Ishikawa (cell line): ENCODE measurements at regions not wholly inside any gene's neighbourhood (a gene's known extent, or its start where the extent isn't known, plus 50 kb on each side); places are given as distances from the start of the nearest gene placed in this dataset.

Experiments used
- CEBPB ChIP-seq: IDR thresholded peaks from 2 replicates; pipeline ENCODE4 v1.6.1; 2012
- CREB1 ChIP-seq: IDR thresholded peaks from 2 replicates; pipeline ENCODE4 v1.6.1; 2012; ENCODE audit warnings: low read depth
- EGR1 ChIP-seq: IDR thresholded peaks from 2 replicates; pipeline ENCODE4 v1.6.1; 2012
- EP300 ChIP-seq: IDR thresholded peaks from 2 replicates; pipeline ENCODE4 v1.6.1; 2012; ENCODE audit warnings: borderline replicate concordance
- FOXM1 ChIP-seq: IDR thresholded peaks from 2 replicates; pipeline ENCODE4 v1.6.1; 2012; ENCODE audit warnings: low read depth, borderline replicate concordance
- NFIC ChIP-seq: IDR thresholded peaks from 2 replicates; pipeline ENCODE4 v1.6.1; 2012
- RAD21 ChIP-seq: IDR thresholded peaks from 2 replicates; pipeline ENCODE4 v1.6.1; 2012; ENCODE audit warnings: low read depth
- TAF1 ChIP-seq: IDR thresholded peaks from 2 replicates; pipeline ENCODE4 v1.6.1; 2012; ENCODE audit warnings: low read depth, mild to moderate bottlenecking
- TCF12 ChIP-seq: IDR thresholded peaks from 2 replicates; pipeline ENCODE4 v1.6.1; 2012; ENCODE audit warnings: low read depth
- TEAD4 ChIP-seq: IDR thresholded peaks from 2 replicates; pipeline ENCODE4 v1.6.1; 2012
- YY1 ChIP-seq: IDR thresholded peaks from 2 replicates; pipeline ENCODE4 v1.6.1; 2012; ENCODE audit warnings: low read depth
- ZBTB7A ChIP-seq: IDR thresholded peaks from 2 replicates; pipeline ENCODE4 v1.6.1; 2012; ENCODE audit warnings: low read depth
- TF ChIP-seq, protein P1 (sequence below): IDR thresholded peaks from 2 replicates; pipeline ENCODE4 v1.6.1; 2012
- TF ChIP-seq, protein P2 (sequence below): IDR thresholded peaks from 2 replicates; pipeline ENCODE4 v1.6.1; 2012
- TF ChIP-seq, protein P3 (sequence below): IDR thresholded peaks from 2 replicates; pipeline ENCODE4 v1.6.1; 2012; ENCODE audit warnings: low read depth, mild to moderate bottlenecking

DNA sequence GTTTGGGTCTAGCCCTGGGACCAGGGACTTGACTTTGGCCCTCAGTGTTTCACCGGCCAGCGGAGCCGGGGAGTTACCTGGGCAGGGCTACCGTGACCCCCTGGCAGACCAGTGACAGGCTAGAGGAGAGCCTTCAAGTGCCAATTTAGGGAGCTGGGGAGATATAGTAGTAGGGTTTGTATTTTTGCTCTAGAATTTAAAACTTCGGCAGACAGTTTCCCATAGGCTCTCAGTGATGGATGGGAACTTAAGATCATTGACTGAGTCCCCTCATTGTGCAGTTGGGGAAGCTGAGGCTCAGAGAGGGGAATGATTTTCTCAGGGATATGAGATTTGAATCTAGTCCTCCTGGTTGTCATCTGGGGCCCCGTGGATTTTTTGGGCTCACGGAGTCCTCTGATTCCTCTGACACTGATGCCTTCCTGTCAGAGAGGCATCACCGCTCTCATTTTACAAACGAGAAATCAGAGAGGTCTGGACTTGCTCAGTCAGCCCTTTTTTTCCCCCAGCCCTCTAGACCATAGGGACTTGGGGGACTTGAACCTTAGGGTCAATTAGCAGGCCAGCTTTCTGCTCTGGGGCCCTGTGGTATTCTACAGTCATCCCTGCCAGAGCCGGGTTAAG is 58.3 kb upstream of the ACOT11 start:
- TF ChIP-seq EGR1 (no peak), RAD21 (no peak)

DNA sequence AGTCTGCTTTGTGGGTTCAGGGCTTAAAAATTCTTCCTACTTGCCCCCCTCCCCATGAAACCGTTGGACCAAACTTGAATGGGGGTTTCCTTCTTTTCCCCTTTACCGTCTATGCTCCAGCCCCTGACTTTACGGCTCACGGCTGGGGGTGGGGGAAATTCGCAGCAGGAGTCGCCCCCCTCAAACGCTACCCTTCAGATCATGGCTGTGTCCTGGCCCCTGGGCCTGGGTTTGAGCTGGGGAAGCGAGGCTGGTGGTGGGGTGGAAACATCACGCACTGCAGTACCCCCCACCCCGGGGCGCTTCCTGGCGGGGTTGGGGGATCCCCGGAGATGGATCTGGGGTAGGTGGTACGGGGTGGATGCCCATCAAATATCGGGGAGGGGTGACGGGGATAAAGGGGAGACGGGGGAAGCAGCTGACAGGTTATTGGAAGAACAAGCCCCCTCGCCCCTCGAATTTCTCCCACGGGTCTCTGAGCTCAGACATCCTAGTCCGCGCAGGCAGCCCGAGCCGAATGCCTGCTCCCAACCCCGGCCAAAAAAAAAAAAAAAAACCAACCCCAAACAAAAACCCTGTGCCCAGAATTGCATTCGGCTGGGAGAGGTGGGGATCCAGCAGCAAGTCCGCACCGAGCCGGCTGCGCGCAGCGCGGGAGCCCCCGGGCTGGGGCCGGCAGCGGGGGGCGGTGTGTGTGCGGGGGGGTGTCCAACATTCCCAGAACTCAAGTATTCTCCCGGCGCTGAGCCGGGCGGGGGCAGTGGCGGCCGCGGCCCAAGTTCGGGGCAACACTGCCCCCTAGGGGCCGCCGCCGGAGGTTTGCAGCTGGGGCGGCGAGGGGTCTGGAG is 59.0 kb upstream of the ACOT11 start:
- TF ChIP-seq TCF12 (peak; percentile 40; the same call in 1 of the 2 replicates), NFIC (0 out of 2 replicates have a peak, but pooled peaks have one; percentile 19), TEAD4 (peak; percentile 50), CREB1 (no peak), CEBPB (no peak), TAF1 (no peak), EGR1 (no peak; the same call in 1 of the 2 replicates), RAD21 (peak; percentile 84), ZBTB7A (peak; percentile 95)

DNA sequence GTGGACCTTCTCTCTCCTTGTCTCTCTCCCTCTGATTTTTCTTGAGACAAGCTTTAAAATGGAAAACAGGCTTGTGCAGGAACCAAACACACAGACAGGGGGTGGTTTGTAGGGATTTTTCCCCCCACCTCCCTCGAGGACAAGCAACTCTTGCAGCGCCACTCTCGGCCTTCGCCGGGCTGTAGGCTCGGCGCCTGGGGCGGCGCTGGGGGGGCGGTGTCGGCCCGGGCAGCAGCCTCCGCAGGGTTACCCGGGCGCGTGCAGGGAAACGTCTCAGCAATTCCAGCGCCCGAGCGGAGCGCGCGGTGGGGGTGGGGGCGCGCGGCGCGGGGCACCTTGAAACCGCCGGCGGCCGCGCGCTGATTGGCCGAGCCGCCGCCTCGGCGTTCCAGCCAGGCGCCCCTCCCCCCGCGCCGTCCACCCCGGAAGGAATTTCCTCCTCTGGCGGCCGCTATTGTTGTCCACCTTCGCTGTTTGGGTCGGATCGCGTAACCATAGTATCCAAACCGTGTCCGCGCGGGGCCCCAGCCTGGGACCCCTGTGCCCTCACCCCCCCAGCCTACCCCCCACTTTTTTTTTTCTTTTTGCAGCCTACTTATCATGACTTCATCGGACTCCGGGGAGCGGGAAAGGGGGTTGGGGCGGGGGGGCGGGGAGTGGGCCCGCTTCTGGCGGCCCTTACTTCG is 59.8 kb upstream of the ACOT11 start:
- TF ChIP-seq EGR1, result peak; percentile 31; the same call in 1 of the 2 replicates
- no peak; the same call in 1 of the 2 replicates for TF ChIP-seq ZBTB7A
- peak; percentile 59; the same call in 1 of the 2 replicates for TF ChIP-seq TAF1
- peak; percentile 83 for TF ChIP-seq TEAD4
- TF ChIP-seq TCF12, result peak; percentile 56; the same call in 1 of the 2 replicates
- no peak for TF ChIP-seq CEBPB
- TF ChIP-seq NFIC, result peak; percentile 25; the same call in 1 of the 2 replicates
- 0 out of 2 replicates have a peak, but pooled peaks have one; percentile 60 for TF ChIP-seq EP300
- TF ChIP-seq, protein P1, sequence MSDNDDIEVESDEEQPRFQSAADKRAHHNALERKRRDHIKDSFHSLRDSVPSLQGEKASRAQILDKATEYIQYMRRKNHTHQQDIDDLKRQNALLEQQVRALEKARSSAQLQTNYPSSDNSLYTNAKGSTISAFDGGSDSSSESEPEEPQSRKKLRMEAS, result peak; percentile 76
- TF ChIP-seq, protein P2, sequence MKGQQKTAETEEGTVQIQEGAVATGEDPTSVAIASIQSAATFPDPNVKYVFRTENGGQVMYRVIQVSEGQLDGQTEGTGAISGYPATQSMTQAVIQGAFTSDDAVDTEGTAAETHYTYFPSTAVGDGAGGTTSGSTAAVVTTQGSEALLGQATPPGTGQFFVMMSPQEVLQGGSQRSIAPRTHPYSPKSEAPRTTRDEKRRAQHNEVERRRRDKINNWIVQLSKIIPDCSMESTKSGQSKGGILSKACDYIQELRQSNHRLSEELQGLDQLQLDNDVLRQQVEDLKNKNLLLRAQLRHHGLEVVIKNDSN, result peak; percentile 30; the same call in 1 of the 2 replicates

DNA sequence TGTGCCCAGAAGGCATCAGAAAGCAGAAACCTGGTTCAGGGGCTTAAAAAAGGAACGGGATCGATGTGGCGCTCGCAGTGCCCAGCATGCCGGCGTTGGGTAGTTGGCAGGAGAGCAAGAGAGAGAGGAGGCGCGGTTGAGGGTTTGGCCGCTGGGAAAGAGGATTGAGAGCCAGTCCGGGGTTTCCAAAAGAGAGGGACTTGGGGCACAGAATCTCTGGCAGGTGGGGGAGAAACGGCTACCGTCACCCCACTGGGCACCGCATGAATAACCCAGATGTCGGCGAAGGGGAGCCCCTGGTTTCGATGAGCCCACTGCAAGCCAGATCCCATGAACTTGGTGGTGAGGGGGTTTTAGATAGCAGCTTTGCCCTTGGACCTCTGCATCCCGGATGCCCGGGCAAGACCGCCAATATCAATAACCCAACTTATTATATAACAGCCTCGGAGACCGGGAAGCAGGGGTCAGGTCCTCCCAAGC is 60.4 kb upstream of the ACOT11 start:
- no peak for TF ChIP-seq YY1
- TF ChIP-seq EGR1, result no peak
- TF ChIP-seq ZBTB7A, result no peak
- TF ChIP-seq, protein P2, result no peak
- TF ChIP-seq TEAD4, result no peak
- TF ChIP-seq, protein P1, result no peak
- TF ChIP-seq CREB1, result no peak
- no peak for TF ChIP-seq RAD21
- no peak for TF ChIP-seq CEBPB

DNA sequence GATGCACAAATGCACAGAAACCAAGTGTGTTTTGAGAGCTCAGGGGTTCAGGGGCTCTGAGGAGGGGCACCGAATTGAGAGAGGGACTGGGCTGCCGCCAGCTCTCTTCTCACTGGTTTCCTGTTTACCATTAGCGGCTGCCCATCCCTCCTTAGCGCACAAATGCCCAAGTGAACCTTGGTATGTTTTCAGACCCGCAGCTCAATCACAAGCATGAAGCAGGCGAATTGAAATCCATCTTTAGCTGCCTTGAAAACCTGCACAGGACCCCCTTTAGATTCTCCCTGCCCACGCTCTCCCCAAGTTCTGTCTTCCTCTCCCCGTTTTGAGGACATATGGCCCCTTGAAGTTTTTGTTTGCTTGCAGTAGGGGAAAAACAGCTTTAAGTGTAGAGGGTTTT is 61.1 kb upstream of the ACOT11 start:
- TF ChIP-seq, protein P2, result no peak
- TF ChIP-seq, protein P3, sequence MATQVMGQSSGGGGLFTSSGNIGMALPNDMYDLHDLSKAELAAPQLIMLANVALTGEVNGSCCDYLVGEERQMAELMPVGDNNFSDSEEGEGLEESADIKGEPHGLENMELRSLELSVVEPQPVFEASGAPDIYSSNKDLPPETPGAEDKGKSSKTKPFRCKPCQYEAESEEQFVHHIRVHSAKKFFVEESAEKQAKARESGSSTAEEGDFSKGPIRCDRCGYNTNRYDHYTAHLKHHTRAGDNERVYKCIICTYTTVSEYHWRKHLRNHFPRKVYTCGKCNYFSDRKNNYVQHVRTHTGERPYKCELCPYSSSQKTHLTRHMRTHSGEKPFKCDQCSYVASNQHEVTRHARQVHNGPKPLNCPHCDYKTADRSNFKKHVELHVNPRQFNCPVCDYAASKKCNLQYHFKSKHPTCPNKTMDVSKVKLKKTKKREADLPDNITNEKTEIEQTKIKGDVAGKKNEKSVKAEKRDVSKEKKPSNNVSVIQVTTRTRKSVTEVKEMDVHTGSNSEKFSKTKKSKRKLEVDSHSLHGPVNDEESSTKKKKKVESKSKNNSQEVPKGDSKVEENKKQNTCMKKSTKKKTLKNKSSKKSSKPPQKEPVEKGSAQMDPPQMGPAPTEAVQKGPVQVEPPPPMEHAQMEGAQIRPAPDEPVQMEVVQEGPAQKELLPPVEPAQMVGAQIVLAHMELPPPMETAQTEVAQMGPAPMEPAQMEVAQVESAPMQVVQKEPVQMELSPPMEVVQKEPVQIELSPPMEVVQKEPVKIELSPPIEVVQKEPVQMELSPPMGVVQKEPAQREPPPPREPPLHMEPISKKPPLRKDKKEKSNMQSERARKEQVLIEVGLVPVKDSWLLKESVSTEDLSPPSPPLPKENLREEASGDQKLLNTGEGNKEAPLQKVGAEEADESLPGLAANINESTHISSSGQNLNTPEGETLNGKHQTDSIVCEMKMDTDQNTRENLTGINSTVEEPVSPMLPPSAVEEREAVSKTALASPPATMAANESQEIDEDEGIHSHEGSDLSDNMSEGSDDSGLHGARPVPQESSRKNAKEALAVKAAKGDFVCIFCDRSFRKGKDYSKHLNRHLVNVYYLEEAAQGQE, result no peak
- TF ChIP-seq FOXM1 (no peak), NFIC (no peak), TCF12 (no peak), CEBPB (no peak), RAD21 (no peak), ZBTB7A (no peak)

DNA sequence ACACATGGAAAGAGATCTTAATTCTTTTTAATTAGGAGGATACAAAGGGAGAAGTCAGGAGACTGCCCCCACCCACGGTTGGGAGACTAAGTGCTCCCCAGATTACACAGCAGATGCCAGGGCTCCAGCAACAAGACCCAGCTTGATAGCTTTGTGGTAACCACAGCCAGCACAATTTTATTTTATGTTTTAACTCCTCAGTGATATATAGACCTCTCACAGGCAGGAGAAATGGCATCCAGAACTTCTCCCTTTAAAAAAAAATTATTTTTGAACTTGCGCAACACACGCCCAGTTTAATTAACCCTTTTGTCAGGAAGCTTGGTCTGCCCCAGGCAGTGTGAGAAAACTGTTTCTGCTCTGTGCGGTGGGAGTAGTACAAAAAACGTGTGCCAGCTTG is 62.6 kb upstream of the ACOT11 start:
- TF ChIP-seq EGR1 (no peak), TEAD4 (no peak), FOXM1 (no peak), NFIC (no peak), CEBPB (peak; percentile 85), RAD21 (no peak), CREB1 (no peak), ZBTB7A (no peak)
